ENCODE measurements at regions not wholly inside any gene's neighbourhood (a gene's known extent, or its start where the extent isn't known, plus 50 kb on each side); places are given as distances from the start of the nearest gene placed in this dataset.
A peak's percentile ranks its signal among the peaks of the same experiment; 100 is the strongest.
"Not testable (repeated sequence)": the region's sequence is repeated elsewhere in the genome, so short reads cannot be mapped to it uniquely, and the experiment has no call there.

DNA sequence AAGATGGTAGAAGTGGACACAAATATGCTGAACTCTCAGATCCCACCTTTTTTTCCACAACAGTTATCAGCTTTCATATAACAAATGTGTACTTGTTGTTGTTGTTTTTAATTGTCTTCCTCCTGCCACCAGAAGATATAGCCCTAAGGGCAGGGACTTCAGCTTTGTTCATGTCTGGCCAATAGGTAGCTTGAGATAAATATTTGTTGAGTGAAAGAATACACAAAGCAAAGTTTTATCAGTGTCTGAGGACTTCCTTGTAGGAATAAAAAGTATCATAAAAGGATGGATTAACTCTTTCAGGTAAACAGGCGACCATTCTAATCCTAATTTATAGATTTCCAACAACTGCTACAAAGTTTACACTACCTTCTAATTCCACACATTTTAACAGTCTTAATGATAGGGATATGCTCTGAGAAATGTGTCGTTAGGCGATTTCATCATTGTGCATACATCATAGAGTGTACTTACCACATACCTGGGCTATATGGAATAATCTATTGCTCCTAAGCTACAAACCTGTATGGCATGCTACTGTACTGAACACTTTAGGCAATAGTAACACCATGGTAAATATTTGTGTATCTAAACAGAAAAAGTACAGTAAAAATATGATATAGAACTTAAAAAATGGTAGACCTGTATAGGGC lies 186.1 kb downstream of the ATOH1 start:
- no peak for DNase-seq (ENCODE audit: low spot score)

GRCh38 chr4:94015956-94016355 lies 187.4 kb downstream of the ATOH1 start:
- no peak for DNase-seq (ENCODE audit: low spot score)

GRCh38 chr4:94032754-94033153 lies 174.9 kb upstream of the SMARCAD1 start:
- DNase-seq (ENCODE audit: low spot score), result no peak

GRCh38 chr4:94036964-94037363 lies 170.7 kb upstream of the SMARCAD1 start:
- no peak for DNase-seq (ENCODE audit: low spot score)

- DNase-seq (ENCODE audit: low spot score), result no peak
Measured at GRCh38 chr4:94038195-94038594, 169.5 kb upstream of the SMARCAD1 start.

GRCh38 chr4:94039226-94039625 lies 168.4 kb upstream of the SMARCAD1 start:
- DNase-seq (ENCODE audit: low spot score), result no peak

DNA sequence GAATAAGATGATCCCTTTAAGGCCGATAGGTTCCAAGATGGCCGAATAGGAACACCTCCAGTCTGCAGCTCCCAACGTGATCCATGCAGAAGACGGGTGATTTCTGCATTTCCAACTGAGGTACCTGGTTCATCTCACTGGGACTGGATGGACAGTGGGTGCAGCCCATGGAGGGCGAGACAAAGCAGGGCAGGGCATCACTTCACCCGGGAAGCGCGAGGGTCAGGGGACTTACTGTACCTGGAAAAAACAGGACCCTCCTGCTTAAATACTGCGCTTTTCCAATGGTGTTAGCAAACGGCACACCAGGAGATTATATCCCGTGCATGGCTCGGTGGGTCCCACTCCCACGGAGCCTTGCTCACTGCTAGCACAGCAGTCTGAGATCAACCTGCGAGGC lies 163.2 kb upstream of the SMARCAD1 start:
- not testable (repeated sequence) for DNase-seq (ENCODE audit: low spot score)

GRCh38 chr4:94063084-94063483 lies 144.6 kb upstream of the SMARCAD1 start:
- DNase-seq (ENCODE audit: low spot score), result no peak

DNA sequence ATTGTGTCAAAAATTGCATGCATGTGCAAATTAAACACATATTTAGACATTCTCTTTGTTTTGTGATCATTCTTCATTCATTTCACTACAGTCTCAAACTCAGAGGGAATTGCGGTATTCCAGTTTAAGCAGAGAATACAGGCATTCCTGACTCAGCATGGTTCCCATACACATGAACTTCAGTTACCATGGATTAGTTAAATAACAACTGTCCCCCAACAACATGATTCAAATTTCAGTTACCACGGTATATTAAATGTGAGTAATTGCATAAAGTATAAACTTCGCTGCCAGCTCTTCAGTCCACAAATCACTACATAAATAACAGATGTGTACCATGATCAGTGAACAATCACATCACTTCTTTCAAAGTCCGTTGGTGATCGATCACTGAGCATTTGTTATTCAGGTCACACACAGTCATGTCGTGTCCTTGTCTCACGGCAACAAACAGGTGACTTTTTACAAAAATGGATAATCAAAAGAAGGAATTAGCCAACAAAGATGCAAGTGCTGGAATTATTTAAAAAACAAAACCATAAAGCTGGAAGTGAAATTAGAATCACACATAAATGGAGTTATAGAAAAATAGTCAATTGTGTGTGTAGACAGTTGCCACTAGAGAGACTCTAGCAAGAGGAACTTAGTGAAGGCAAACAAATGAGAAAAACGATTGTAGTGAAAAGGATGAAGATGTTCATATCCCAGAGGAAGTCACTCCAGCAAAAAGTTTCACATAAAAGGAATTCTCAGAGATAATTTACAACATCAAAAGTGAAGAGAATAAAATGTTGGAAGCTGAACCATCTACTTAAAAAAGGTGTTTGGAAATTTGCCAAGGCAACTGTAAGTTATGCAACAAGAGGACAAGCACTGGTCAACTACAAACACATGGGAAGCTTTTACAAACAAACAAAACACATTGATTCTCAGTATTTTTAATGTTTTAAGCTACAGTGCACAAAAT lies 138.6 kb upstream of the SMARCAD1 start:
- no peak for DNase-seq (ENCODE audit: low spot score)

- no peak for DNase-seq (ENCODE audit: low spot score)
Measured at GRCh38 chr4:94076498-94076897, 131.2 kb upstream of the SMARCAD1 start.

- no peak for DNase-seq (ENCODE audit: low spot score)
Measured at GRCh38 chr4:94084155-94084554, 123.5 kb upstream of the SMARCAD1 start.

- not testable (repeated sequence) for DNase-seq (ENCODE audit: low spot score)
Measured at GRCh38 chr4:94099141-94099540, 108.5 kb upstream of the SMARCAD1 start.

DNA sequence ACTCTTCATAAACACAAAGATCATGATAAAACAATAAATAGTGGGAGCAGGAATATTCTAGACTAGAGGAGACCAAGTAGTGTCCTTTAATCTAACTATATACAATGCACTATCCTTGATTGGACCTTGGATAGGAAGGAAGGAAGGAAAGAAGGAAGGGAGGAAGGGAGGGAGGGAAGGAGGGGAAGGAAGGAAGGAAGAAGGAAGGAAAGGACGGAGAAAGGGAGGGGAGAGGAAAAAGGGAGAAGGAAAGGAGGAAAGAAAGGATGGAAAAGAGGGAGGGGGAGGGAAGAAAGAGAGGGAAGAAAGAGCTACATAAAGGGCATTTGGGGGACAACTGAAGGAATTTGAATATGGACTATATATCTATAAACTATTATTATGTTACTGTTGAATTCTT lies 95.0 kb upstream of the SMARCAD1 start:
- no peak for DNase-seq (ENCODE audit: low spot score)

DNA sequence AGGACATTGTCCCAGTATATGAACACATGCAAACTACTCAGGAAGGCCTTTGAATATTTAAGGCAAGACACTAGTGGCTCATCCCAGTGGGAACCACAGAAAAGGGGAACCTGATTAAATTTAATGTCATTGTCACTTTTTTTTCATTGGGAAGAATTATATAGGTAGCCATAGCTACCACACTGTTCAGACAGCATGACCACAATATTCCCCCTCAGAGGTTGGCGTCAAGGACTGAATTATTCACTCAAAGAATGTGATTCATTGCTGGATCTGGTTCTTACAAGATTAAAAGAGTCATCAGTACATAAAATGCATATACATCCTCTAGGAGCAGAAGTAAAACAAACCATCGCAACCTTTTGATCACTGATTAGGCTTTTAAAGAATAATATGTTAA lies 92.0 kb upstream of the SMARCAD1 start:
- DNase-seq (ENCODE audit: low spot score), result no peak

DNA sequence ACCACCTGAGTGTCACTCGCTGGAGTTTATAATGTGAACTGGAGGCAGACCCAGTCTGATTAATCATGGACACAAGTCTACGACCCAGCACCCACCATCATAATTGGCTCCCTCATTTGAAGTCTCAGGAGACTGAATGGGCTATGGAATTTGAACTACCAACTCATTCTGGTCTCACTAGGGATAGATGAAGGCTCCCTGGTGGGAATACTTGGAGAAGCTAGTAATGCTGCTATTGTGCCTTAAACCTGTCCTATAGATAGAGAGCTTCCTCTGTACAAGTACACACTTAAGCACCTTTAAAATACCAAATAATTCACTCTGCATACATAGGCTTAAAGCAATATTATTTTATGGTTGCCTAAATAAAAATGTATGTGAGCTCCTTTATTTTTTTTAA lies 90.8 kb upstream of the SMARCAD1 start:
- no peak for DNase-seq (ENCODE audit: low spot score)

DNA sequence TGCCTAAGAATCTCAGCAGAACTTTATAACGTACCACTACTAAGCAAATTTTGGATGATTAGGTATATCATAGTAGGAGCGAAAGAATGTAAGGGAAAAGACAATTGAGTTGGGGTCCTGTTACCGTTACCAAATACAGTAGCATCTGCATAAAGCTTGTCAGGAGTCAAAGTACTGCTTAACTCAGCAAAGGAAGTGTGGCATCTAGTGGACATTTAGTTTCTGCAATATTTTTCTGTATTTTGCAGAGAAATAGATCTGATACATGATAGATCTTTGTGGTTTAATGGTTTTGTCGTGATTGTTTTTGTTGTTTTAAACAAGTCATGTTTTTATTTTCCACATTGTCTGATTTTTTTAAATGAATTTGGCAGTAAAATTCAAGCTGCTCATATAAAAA lies 81.0 kb upstream of the SMARCAD1 start:
- DNase-seq (ENCODE audit: low spot score), result no peak

DNA sequence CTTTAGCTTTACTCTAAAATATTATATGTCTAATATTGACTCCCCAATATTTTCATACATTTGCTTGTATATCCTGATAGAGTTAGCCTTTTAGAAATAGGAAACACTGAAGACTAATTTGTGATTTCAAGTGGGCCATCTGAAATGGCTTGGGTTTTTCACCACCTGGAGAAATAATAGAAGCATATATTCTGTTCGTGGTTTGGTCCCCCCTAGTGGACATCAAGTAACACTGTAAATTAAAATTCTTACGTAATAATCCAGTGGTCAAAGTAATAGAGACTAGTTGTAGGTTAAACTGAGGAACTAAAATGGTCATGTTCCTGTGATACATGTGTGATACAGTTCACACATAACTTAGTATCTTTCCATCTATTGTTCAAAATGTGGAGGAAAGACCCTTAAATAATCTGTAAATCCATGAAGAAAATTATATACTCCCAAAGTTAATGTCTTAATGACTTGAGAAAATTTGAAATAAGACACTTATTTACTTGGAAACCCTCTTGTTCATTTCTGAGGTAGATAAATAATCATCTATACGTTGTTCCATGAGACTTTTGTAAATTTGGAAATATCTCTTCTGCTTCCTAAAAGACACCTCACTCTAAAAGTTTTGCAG lies 79.8 kb upstream of the SMARCAD1 start:
- peak; percentile 19 for DNase-seq (ENCODE audit: low spot score)

- no peak for DNase-seq (ENCODE audit: low spot score)
Measured at GRCh38 chr4:94131212-94131611, 76.5 kb upstream of the SMARCAD1 start.

- DNase-seq (ENCODE audit: low spot score), result no peak
Measured at GRCh38 chr4:94135701-94136100, 72.0 kb upstream of the SMARCAD1 start.

DNA sequence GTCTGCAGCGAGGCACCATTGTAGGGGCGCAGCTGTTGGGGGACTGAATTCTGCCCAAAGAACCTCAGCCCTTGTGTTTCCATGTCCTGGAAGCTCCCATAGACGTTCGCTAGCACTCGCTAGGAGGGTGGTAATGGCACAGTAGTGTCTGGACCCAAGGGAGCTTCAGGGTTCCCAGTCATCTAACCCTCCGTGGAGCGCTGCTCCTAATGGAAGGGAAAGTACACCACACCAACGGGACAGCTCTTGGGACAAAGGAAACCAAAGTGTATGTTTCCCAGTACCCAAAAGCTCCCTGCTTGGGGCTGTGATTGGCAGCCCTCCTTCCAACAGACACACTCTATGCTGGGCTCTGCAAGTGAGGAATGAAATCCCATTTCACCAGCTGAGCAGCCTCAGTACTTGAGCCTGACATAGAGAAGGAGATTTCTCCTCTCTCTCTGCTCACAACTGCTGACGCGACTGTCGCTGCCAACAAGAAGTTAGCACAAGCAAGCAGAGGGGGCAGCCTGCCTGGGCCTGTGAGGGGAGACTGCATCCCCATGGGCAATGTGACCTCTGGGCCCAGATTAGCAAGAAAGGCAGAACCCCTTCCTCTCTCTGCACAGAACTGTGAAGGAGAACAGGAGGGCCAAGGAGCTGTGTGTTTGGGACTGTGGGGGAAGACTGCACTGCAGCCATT lies 67.6 kb upstream of the SMARCAD1 start:
- DNase-seq (ENCODE audit: low spot score), result no peak

GRCh38 chr4:94141001-94141400 lies 66.7 kb upstream of the SMARCAD1 start:
- no peak for DNase-seq (ENCODE audit: low spot score)

DNA sequence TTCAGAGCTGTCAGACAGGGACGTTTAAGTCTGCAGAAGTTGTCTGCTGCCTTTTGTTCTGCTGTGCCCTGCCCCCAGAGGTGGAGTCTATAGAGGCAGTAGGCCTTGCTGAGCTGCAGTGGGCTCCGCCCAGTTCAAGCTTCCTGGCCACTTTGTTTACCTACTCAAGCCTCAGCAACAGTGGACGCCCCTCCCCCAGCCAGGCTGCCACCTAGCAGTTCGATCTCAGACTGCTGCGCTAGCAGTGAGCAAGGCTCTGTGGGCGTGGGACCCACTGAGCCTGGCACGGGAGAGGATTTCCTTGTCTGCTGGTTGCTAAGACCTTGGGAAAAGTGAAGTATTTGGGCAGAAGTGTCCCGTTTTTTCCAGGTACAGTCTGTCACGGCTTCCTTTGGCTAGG lies 59.6 kb upstream of the SMARCAD1 start:
- not testable (repeated sequence) for DNase-seq (ENCODE audit: low spot score)
